Retinal pigment epithelial cell (primary cell): ENCODE measurements at regions not wholly inside any gene's neighbourhood (a gene's known extent, or its start where the extent isn't known, plus 50 kb on each side); places are given as distances from the start of the nearest gene placed in this dataset.
A peak's percentile ranks its signal among the peaks of the same experiment; 100 is the strongest.

Experiments
- DNase-seq: peaks from one replicate; pipeline ENCODE4 v3.0.0-alpha.2; 2010; ENCODE audit warnings: low read depth
- H3K4me3 ChIP-seq: 2 replicates; pipeline ENCODE4 v1.5.1; 2011; ENCODE audit warnings: mild to moderate bottlenecking, low read length, control low read depth, moderate library complexity
- TF ChIP-seq, protein P1 (sequence below): conservative IDR thresholded peaks from 2 replicates; pipeline ENCODE4 v1.5.1; 2011; ENCODE audit warnings: low read depth, low read length, control low read depth, inconsistent platforms

DNA sequence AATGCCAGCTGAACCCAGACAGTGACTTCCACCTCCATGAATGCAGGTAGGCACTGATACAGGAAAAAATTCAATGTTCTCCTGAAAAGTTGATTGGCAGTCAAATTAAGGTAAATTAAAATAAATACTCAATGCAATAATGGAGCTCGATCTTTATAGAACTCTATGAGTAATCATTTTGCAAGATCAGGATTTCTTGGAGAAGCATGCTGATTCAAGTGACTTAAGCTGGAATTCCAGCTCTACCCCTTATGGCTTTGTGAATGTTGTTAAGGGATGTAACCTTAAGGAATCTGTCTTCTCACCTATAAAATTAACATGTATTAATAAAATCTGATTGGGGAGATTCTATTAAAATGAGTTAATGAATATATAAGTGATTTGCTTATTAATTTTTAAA is 145.1 kb downstream of the QPCT start:
- TF ChIP-seq, protein P1, sequence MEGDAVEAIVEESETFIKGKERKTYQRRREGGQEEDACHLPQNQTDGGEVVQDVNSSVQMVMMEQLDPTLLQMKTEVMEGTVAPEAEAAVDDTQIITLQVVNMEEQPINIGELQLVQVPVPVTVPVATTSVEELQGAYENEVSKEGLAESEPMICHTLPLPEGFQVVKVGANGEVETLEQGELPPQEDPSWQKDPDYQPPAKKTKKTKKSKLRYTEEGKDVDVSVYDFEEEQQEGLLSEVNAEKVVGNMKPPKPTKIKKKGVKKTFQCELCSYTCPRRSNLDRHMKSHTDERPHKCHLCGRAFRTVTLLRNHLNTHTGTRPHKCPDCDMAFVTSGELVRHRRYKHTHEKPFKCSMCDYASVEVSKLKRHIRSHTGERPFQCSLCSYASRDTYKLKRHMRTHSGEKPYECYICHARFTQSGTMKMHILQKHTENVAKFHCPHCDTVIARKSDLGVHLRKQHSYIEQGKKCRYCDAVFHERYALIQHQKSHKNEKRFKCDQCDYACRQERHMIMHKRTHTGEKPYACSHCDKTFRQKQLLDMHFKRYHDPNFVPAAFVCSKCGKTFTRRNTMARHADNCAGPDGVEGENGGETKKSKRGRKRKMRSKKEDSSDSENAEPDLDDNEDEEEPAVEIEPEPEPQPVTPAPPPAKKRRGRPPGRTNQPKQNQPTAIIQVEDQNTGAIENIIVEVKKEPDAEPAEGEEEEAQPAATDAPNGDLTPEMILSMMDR: no peak
- H3K4me3 ChIP-seq: no peak overlapping the region
- no peak for DNase-seq

DNA sequence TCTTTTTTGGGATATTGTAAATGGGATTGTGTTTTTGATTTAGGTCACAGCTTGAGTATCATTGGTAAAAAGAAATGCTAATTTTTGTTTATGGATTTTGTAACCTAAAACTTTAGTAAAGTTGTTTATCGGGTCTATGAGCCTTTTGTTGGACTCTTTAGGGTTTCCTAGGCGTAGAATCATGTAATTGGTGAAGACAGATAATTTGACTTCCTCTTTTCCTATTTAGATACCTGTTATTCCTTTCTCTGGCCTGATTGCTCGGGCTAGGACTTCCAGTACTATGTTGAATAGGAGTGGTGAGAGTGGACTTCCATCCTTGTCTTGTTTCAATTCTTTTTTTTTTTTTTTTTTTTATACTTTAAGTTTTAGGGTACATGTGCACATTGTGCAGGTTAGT is 149.0 kb downstream of the QPCT start:
- TF ChIP-seq, protein P1: no peak

DNA sequence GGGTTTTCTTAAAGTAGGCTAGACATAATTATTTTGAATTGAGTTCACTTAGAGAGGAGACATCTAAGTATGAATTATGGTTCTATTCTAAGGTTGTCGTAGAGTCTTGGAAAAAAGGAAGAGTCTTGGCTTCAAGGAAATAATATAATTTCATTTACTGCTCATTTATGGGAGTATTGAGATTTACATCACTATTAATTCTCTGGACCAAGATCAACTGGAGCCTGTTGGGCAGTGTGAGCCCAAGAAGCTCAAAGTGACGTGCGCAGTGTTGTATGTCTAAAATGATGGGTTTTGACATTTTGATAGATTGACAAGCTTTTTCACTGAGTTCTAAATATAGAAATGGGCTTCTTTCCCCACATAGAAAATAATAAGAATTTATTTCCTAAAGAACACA is 154.7 kb downstream of the QPCT start:
- DNase-seq: no peak
- TF ChIP-seq, protein P1: no peak
- H3K4me3 ChIP-seq: no peak overlapping the region

More for the DNA sequence above, 149.0 kb downstream of the QPCT start:
- H3K4me3 ChIP-seq: no peak overlapping the region
- DNase-seq: no peak

DNA sequence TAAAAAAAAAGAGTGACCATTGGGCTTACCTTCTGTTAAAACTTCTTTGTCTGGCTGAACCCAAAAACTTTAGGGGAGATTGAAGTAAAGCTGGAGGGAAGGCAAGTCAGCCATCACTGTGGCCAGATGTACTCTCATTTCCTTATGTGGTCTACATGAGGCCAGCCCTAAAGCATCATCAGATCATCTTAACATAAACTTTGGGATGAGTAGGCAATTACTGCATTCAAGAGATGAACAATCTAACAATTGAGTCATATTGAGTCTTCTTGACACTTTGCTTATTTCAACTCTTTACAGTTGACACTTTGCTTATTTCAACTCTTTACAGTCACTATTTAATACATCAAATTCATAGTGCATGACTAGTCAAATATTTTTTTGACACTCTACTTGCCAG is 155.6 kb downstream of the QPCT start:
- DNase-seq: no peak
- TF ChIP-seq, protein P1: no peak
- no peak overlapping the region for H3K4me3 ChIP-seq

DNA sequence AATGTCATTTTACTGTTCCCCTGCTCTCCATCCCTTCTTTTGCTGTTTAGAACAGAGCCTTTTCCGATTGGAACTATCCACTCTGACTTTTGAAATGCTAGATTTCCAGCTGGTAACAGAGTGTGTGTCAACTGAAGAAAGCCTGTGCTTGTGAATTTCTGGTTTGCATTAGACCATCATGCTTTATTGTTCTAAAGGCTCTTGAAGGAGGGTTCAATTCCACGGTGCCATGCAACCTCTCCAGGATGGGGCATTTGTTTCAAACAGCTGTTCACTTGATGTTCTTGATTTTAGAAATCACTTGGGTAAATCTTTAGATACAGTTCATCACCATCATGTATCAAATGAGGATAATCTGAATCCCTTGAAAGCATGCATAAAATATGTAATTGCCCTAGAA is 156.7 kb downstream of the QPCT start:
- DNase-seq: no peak
- TF ChIP-seq, protein P1: no peak
- no peak overlapping the region for H3K4me3 ChIP-seq

DNA sequence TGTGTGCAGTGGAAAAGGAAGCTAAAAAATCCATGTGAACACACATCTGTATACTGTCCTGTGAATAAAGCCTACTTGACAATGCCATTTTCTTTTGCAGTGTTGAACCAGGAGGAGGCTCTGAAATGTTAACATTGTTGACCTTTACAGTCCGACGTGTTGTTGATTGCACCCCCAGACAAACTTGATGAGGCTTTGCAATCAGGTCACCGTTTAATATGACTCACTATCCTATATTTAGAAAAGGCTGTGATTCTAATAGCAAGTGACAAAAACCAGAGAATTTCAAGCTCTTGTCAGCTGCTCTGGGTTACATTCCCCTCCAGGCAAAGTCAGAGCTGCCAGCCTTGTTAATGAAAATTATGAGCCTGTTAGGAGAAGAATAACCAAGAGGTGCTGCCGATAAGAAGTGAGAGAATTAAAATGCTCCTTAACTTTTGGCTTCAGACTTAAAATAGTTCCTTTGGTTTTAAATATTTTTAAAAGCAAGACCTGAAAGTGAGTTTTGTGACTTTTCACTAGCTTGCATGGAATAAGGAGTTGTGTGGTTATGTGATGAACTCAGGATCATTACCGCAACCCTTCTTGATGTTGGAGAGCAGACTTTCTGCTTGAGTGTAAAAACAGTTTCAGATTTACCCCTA is 162.1 kb downstream of the QPCT start:
- TF ChIP-seq, protein P1: no peak
- no peak overlapping the region for H3K4me3 ChIP-seq
- DNase-seq: peak; percentile 67

DNA sequence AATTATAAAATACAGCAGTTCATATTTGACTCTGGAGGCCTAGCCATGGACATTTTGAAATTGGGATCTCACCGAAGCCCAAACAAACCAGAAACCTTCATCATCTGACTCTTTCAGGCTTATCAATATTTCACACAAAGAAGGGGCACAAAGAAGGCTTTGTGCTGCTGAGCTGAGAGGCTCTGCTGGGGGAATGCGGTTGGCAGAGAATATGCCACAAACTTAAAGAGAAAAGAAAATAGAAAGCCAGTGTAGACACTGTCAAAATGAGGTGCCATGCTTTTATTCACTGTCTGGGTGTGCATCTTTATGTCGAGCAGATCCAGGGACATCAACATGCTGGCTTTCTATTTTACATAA is 162.6 kb downstream of the QPCT start:
- H3K4me3 ChIP-seq: no peak overlapping the region
- TF ChIP-seq, protein P1: no peak
- DNase-seq: no peak
